Stimulated activated CD4-positive, alpha-beta T cell treated with anti-CD3 and anti-CD28 coated beads, Interleukin-2, amount 100 ng/mL, for 4 hours (primary cell): ENCODE measurements at regions not wholly inside any gene's neighbourhood (a gene's known extent, or its start where the extent isn't known, plus 50 kb on each side); places are given as distances from the start of the nearest gene placed in this dataset.

Experiments
- DNase-seq: peaks from one replicate; pipeline ENCODE4 v3.0.0-alpha.2; 2020; ENCODE audit warnings: low read depth

GRCh38 chr4:180932370-180933001 is 1310.7 kb upstream of the TENM3 start:
- DNase-seq = no peak

DNA sequence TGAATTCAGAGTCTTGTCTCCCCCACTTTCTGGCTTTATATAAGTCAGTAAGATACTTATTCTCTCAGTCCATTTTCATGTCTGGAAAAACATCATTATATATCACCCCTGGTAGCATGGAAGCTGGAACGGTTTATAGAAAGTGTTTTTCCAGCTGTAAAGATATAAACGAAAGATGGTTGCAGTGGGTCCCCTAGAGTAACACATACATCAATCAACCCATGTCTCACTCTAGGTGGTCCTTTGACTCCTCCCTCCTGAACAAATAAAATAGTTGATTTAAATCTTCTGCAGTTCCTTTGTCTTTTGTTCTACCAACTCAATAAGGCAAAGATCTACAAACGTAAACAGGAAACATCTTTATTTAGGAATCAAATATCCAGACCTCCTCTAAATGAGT is 1306.1 kb upstream of the TENM3 start:
- DNase-seq = no peak

DNA sequence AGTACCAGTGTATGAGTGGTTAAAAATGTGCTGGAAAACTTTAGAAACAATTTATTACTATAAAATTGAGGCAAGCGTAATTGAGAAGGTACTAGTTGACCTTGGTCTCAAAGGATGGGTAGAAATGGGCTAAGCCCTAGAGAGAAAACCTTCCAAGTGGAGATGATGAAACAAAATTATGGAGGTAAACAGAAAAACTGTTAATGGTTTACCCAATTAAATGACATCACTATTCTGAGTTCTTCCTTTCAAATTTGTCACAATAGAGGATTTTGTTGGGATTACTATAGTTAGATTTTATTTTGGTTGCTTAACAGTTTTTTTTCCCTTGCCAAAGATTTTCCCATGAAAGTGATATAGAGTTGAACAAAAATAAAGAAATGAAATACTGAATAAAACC is 1302.5 kb upstream of the TENM3 start:
- no peak for DNase-seq

- no peak for DNase-seq
Measured at GRCh38 chr4:180942367-180942916, 1300.8 kb upstream of the TENM3 start.

GRCh38 chr4:180946188-180946587 is 1297.0 kb upstream of the TENM3 start:
- DNase-seq = no peak

- no peak for DNase-seq
Measured at GRCh38 chr4:180947425-180947824, 1295.8 kb upstream of the TENM3 start.

DNA sequence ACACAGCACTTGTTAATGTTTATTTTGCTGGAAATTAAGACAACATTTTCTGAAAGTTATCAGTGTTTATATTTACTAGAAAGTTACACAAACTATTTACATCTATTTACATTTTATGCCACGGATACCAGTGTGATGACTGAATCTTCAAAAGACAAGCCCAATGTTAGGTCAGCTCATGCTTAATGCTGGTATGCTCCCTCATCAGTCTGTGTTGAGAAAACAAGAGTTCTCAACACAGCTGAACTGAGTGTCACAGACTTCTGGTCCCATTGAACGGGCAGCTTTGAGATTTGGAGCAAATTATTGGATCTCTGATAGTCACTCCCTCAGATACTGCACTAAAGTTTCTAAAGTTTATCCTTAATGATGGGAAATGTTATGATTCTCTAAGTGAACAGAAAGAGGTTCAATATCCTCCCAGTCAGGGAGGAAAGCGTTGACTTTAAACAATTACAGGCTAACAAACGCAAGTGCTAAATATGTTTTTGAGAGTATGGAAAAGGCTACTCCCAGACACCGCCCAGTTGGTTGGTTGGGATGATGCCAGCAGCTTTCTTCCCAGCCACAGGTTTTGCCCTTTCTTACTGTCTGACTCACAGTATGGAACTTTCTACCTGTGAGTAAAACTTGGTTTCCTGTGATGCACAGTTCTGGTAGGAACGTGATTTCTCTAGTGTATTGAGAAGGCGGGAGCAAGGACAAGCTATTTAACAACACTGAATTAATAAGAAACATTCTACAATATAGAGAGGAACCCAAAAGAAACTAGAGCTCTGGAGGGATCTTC is 1293.6 kb upstream of the TENM3 start:
- DNase-seq = no peak

- no peak for DNase-seq
Measured at GRCh38 chr4:180950377-180950776, 1292.8 kb upstream of the TENM3 start.

DNA sequence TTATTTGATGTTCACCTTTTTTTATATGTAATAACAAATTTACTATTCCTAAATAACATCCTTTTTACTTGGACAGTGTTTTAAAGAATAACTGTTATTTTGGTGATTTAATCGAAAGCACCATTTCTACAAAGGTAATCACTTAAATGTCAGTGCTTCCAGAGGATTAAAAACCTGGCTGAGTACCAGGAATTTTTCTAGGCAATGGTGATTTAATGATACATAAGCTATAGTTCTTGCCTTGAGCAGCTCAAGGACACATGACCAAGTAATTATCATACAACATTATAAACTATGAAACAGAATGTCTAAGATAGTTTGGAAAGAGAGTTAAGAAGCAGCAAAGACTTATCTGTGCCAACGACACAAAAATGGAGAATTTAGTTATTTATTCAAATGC is 1291.9 kb upstream of the TENM3 start:
- DNase-seq = no peak

GRCh38 chr4:180953572-180953971 is 1289.6 kb upstream of the TENM3 start:
- DNase-seq = no peak

- DNase-seq = no peak
Measured at GRCh38 chr4:180960743-180961401, 1282.3 kb upstream of the TENM3 start.

- no peak for DNase-seq
Measured at GRCh38 chr4:180962268-180962667, 1280.9 kb upstream of the TENM3 start.

- DNase-seq = no peak
Measured at GRCh38 chr4:180966312-180966711, 1276.9 kb upstream of the TENM3 start.

- no peak for DNase-seq
Measured at GRCh38 chr4:180967936-180968335, 1275.3 kb upstream of the TENM3 start.

DNA sequence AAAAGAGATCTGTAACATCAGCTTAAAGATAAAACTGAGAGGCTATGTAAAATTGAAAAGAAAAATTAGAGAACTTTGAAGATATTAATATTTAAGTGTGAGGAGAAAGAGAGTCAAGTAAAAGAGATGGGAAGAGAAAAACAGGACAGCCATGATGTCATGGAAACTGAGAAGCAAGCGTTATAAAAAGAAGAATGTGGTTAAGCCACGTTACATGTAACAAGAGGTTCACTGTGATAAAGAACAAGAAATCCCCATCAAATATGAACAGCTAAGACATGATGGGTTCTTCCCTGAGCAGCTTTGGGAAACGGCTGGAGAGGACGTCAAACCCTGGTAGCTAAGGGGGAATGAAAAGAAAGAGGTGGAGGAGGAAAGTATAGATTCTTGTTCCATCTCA is 1269.3 kb upstream of the TENM3 start:
- no peak for DNase-seq

DNA sequence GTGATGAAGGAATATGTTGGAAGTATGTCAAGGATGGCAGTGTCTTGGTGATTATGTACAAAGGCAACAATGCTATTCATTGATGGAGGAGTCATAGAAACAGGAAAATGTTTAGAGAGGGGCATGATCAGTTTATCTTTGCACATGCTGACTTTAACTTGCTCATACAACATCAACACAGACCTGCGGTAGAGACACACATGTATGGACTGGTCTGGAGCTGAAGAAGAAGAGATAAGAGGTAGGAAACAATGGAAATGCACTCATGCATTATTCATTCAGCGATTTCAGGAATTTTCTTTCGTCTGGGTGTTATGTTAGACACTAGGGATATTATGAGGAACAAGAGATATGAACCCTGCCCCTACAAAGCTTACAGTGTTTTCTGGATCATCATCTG is 1252.3 kb upstream of the TENM3 start:
- DNase-seq = no peak

DNA sequence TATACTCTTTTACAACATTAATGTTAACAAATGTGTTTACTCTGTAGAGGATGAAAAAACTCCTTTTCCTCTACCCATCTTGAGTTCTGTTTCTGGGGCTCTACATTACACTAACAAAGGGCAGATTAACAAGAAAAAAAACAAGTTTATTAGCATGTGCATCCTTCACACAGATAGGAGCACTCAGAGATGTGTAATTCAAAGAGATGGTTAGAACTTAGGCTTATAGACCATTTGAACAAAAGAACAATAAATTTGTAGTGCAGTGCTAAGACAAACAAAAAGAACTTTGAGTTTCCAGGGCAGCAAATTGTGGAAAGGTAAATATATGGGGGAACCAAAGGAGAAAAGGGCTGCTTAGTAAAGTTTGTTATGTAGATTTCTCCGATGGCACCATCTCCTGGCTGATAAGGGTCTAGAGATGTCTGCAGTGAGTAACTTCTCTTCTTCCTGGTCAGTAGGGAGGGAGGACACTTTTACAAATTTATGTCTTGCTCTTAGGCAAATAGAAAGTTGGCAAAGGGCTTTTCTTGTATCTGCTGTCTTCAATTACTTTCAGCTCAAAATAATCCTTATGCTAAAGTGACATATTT is 1249.9 kb upstream of the TENM3 start:
- no peak for DNase-seq

- DNase-seq = no peak
Measured at GRCh38 chr4:180994722-180995121, 1248.5 kb upstream of the TENM3 start.

GRCh38 chr4:180999217-180999616 is 1244.0 kb upstream of the TENM3 start:
- DNase-seq = no peak

DNA sequence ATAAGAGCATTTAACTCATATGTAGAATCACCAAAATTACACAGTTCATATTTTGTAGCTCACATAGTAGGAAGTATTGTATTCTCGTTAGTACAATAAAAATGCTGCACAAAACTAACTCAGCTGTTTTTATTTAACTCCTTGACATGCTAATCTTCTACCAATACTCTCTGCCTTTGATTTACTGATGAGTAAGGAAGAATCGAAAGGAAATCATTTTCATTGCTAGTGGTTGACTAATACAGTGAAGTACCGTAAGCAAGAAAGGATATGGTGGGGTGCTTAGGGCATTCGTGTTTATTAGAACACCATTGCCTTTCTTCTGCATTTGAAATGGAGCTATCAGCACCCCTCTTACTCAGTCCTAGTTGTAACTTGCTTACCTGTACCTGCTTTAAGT is 1239.1 kb upstream of the TENM3 start:
- no peak for DNase-seq

GRCh38 chr4:181006499-181007260 is 1236.5 kb upstream of the TENM3 start:
- no peak for DNase-seq

DNA sequence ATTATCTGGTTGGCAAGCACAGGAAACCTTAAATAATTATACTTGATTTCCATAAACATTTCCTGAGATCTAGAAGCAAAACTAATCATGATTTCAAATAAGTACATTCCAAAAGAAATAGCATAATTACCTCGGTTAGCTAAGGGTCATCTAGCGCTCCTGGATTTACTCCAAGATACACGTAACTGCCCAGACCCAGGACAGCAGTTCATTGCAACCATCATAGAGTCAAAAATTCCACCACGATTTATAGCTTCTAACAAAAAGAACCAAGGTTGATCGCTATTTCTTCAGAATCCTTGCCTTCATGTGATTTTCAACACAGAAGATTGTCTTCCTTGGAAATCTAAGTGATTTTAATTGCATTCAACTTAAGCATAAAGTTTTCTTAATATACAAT is 1235.5 kb upstream of the TENM3 start:
- no peak for DNase-seq
